Hepatocyte (in vitro differentiated cells): ENCODE measurements at regions not wholly inside any gene's neighbourhood (a gene's known extent, or its start where the extent isn't known, plus 50 kb on each side); places are given as distances from the start of the nearest gene placed in this dataset.

Experiments used
- EZH2 ChIP-seq: fragments of 200-600 bp; sonication (generic); IDR thresholded peaks from 2 replicates; pipeline ENCODE4 v1.6.1; 2016; ENCODE audit warnings: antibody characterized with exemption, mild to moderate bottlenecking, borderline replicate concordance
- TF ChIP-seq, protein P1 (sequence below): fragments of 200-600 bp; sonication (generic); IDR thresholded peaks from 2 replicates; pipeline ENCODE4 v1.5.1; 2016; ENCODE audit warnings: antibody characterized with exemption, mild to moderate bottlenecking; ENCODE audit not compliant: poor library complexity

- TF ChIP-seq, protein P1, sequence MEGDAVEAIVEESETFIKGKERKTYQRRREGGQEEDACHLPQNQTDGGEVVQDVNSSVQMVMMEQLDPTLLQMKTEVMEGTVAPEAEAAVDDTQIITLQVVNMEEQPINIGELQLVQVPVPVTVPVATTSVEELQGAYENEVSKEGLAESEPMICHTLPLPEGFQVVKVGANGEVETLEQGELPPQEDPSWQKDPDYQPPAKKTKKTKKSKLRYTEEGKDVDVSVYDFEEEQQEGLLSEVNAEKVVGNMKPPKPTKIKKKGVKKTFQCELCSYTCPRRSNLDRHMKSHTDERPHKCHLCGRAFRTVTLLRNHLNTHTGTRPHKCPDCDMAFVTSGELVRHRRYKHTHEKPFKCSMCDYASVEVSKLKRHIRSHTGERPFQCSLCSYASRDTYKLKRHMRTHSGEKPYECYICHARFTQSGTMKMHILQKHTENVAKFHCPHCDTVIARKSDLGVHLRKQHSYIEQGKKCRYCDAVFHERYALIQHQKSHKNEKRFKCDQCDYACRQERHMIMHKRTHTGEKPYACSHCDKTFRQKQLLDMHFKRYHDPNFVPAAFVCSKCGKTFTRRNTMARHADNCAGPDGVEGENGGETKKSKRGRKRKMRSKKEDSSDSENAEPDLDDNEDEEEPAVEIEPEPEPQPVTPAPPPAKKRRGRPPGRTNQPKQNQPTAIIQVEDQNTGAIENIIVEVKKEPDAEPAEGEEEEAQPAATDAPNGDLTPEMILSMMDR, result no peak
- no peak for TF ChIP-seq EZH2
These were observed 54.2 kb upstream of the ABCC4 start for GRCh38 chr13:95355494-95355893.
